ENCODE measurements at regions not wholly inside any gene's neighbourhood (a gene's known extent, or its start where the extent isn't known, plus 50 kb on each side); places are given as distances from the start of the nearest gene placed in this dataset. TPM values are rescaled to one million over a fixed set of nuclear protein-coding genes. Genes with fewer than 3 reads are reported as not detected.
"Not testable (repeated sequence)": the region's sequence is repeated elsewhere in the genome, so short reads cannot be mapped to it uniquely, and the experiment has no call there.

- DNase-seq (ENCODE audit: low read depth): not testable (repeated sequence)
These were observed 92.3 kb upstream of the TPTE start for GRCh38 chr21:10428981-10429534.

GRCh38 chr21:10430005-10430404 is 91.4 kb upstream of the TPTE start:
- no peak for DNase-seq (ENCODE audit: low read depth)

GRCh38 chr21:10431995-10432394 is 89.4 kb upstream of the TPTE start:
- not testable (repeated sequence) for DNase-seq (ENCODE audit: low read depth)

GRCh38 chr21:10432456-10432855 is 88.9 kb upstream of the TPTE start:
- not testable (repeated sequence) for DNase-seq (ENCODE audit: low read depth)

GRCh38 chr21:10437977-10438376 is 83.4 kb upstream of the TPTE start:
- DNase-seq (ENCODE audit: low read depth): not testable (repeated sequence)

GRCh38 chr21:10440639-10441038 is 80.7 kb upstream of the TPTE start:
- not testable (repeated sequence) for DNase-seq (ENCODE audit: low read depth)

GRCh38 chr21:10442018-10442417 is 79.4 kb upstream of the TPTE start:
- DNase-seq (ENCODE audit: low read depth): not testable (repeated sequence)

- DNase-seq (ENCODE audit: low read depth): not testable (repeated sequence)
These were observed 75.7 kb upstream of the TPTE start for GRCh38 chr21:10445685-10446084.

GRCh38 chr21:10449451-10449850 is 71.9 kb upstream of the TPTE start:
- not testable (repeated sequence) for DNase-seq (ENCODE audit: low read depth)

- not testable (repeated sequence) for DNase-seq (ENCODE audit: low read depth)
These were observed 70.1 kb upstream of the TPTE start for GRCh38 chr21:10451274-10451673.

GRCh38 chr21:10457765-10458164 is 63.6 kb upstream of the TPTE start:
- not testable (repeated sequence) for DNase-seq (ENCODE audit: low read depth)

GRCh38 chr21:10460957-10461356 is 60.4 kb upstream of the TPTE start:
- not testable (repeated sequence) for DNase-seq (ENCODE audit: low read depth)

- DNase-seq (ENCODE audit: low read depth): not testable (repeated sequence)
These were observed 59.9 kb upstream of the TPTE start for GRCh38 chr21:10461445-10461844.

GRCh38 chr21:10463156-10463555 is 58.2 kb upstream of the TPTE start:
- DNase-seq (ENCODE audit: low read depth): no peak

GRCh38 chr21:10464975-10465374 is 56.4 kb upstream of the TPTE start:
- DNase-seq (ENCODE audit: low read depth): no peak

GRCh38 chr21:10465524-10466110 is 55.8 kb upstream of the TPTE start:
- DNase-seq (ENCODE audit: low read depth): not testable (repeated sequence)

GRCh38 chr21:10466200-10466599 is 55.2 kb upstream of the TPTE start:
- no peak for DNase-seq (ENCODE audit: low read depth)

Small RNA genes in the stretch of these regions (small RNA-seq; reads per million reads assigned to genes)
- not detected for gene AF254983.2
